KMS-11 (cell line): ENCODE measurements at regions not wholly inside any gene's neighbourhood (a gene's known extent, or its start where the extent isn't known, plus 50 kb on each side); places are given as distances from the start of the nearest gene placed in this dataset.
"Not testable (repeated sequence)": the region's sequence is repeated elsewhere in the genome, so short reads cannot be mapped to it uniquely, and the experiment has no call there.

Experiments
- H2AFZ ChIP-seq: fragments of 200-600 bp; sonication (generic); 2 replicates; pipeline ENCODE4 v1.6.1; 2016; ENCODE audit warnings: antibody characterized with exemption, mixed run types, low read depth
- H3K27ac ChIP-seq: fragments of 200-600 bp; sonication (generic); 2 replicates; pipeline ENCODE4 v1.6.1; 2016; ENCODE audit warnings: mild to moderate bottlenecking, mixed run types
- H3K27me3 ChIP-seq: fragments of 200-600 bp; sonication (generic); 2 replicates; pipeline ENCODE4 v1.6.1; 2017; ENCODE audit warnings: mild to moderate bottlenecking, low read depth, mixed run types, moderate library complexity; ENCODE audit not compliant: insufficient read depth
- H3K36me3 ChIP-seq: fragments of 200-600 bp; sonication (generic); 2 replicates; pipeline ENCODE4 v1.6.1; 2017; ENCODE audit warnings: mild to moderate bottlenecking, mixed run types; ENCODE audit not compliant: insufficient read depth
- H3K4me1 ChIP-seq: fragments of 200-600 bp; sonication (generic); 2 replicates; pipeline ENCODE4 v1.6.1; 2016; ENCODE audit warnings: mild to moderate bottlenecking, low read depth, mixed run types; ENCODE audit not compliant: poor library complexity, severe bottlenecking
- H3K4me2 ChIP-seq: fragments of 200-600 bp; sonication (generic); 2 replicates; pipeline ENCODE4 v1.7.0; 2016; ENCODE audit warnings: mild to moderate bottlenecking, mixed run types
- H3K4me3 ChIP-seq: fragments of 200-600 bp; sonication (generic); IDR thresholded peaks from 2 replicates; pipeline ENCODE4 v1.6.1; 2017; ENCODE audit warnings: low read depth, low read length, mixed read lengths; ENCODE audit not compliant: insufficient read depth
- H3K79me2 ChIP-seq: fragments of 200-600 bp; sonication (generic); 2 replicates; pipeline ENCODE4 v1.6.1; 2016; ENCODE audit warnings: low read depth, mixed run types; ENCODE audit not compliant: insufficient read depth
- H3K9ac ChIP-seq: fragments of 200-600 bp; sonication (generic); 2 replicates; pipeline ENCODE4 v1.6.1; 2016; ENCODE audit warnings: mild to moderate bottlenecking, mixed run types
- H4K20me1 ChIP-seq: fragments of 200-600 bp; sonication (generic); 2 replicates; pipeline ENCODE4 v1.6.1; 2016; ENCODE audit warnings: mild to moderate bottlenecking, mixed run types; ENCODE audit not compliant: insufficient read depth

DNA sequence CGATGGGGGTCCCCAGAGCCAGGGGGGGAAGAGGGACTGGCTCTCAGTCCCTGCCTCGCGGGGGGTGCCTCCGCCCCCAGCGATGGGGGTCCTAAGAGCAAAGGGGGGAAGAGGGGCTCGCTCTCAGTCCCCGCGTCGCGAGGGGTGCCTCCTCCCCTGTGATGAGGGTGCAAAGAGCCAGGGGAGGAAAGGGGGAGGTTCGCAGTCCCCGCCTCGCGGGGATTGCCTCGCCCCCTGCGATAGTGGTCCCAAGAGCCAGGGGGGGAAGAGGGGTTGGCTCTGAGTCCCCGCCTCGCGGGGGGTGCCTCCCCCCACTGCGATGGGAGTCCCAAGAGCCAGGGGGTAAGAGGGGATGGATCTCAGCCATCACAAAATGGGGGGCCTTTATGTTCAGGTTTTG is 168.5 kb downstream of the ATP6V0E2 start:
- not testable (repeated sequence) for H3K4me2 ChIP-seq, H3K36me3 ChIP-seq, H3K27ac ChIP-seq, H3K4me3 ChIP-seq, H4K20me1 ChIP-seq, H3K79me2 ChIP-seq, H3K9ac ChIP-seq, H3K27me3 ChIP-seq, H3K4me1 ChIP-seq, H2AFZ ChIP-seq

DNA sequence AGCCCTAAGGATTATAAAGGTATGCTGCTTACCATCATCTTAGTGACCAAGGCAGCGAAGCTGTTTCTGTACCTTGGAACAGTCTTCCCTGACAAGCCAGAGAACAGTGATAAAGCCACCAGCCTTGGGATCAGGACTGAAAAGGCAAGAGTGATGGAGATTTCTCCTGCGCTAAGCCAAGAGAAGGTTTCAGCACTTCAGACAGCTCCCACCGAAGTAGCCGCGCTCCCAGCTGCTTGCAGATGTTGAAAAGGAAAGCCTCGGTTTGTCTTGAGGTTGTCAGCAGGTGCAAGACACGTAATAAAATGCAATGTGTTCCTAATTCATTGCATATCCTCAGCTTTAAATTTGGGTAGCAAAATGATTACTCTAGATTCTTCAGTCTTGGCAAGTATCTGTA is 171.0 kb downstream of the ATP6V0E2 start:
- H3K36me3 ChIP-seq, H3K79me2 ChIP-seq, H4K20me1 ChIP-seq, H3K4me3 ChIP-seq, H3K4me2 ChIP-seq, H3K9ac ChIP-seq, H3K4me1 ChIP-seq, H2AFZ ChIP-seq, H3K27me3 ChIP-seq, H3K27ac ChIP-seq: not testable (repeated sequence)

DNA sequence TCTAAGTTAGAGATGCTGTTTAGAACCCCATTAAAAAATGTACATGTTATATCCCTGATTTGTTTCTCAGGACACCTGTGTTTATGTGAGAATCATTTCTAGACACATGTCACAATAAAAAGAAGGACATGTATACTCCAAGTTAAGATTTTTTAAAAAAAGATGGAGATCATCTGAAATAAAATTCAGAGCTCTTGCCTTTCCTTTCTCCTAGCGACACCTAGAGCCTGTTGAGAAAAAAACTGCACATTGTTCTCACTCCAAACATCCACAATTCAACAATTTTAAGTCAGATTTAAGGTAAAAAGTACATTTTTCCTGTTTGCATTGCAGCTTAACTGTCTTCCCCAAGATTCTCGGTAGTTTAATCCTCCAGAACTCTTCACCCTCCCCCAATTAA is 171.8 kb downstream of the ATP6V0E2 start:
- not testable (repeated sequence) for H3K4me3 ChIP-seq, H4K20me1 ChIP-seq, H3K9ac ChIP-seq, H2AFZ ChIP-seq, H3K79me2 ChIP-seq, H3K27ac ChIP-seq, H3K4me1 ChIP-seq, H3K27me3 ChIP-seq, H3K4me2 ChIP-seq, H3K36me3 ChIP-seq

DNA sequence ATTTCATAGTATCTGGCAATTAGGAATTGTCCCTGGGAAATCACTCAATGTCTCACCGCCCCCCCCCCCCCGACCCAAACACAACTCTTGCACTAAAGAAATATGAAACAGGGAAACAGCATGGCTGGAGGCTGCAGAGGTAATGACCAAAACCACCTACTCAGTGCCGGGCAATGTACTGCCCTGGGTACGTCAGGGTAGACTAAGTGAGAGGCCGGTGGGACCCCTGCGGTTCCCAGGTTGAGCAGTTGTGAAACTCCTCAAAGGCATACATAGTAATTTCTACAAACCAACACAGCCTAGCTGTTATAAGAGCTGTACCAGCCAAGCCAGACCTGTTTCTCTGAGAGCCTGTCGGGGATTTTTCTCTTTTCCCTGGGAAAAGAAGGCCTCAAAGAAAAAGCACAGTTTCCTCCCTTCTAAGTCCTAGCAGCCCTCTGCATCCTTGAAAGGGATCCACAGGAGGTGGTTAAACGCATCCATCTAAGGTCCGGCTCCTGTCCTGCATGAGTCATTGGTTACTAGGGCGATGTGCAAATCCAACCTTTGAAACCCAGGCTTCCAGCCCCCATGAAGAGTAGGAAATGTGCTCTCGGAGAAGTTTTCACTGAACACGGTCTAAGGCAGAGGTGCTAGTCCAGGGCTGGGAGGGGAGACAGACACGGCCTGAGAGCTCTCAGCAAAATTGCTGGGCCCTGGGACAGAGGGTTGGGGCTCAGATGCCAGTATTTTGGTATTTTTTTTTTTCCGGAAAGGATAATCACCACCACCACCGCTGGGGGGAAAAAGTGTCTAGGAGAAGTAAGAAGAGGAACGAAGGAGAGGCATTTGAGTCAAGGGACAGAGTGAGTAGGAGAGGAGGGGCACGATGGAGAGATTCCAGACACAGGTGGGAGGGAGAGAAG is 172.8 kb downstream of the ATP6V0E2 start:
- not testable (repeated sequence) for H3K4me1 ChIP-seq, H3K27me3 ChIP-seq, H3K36me3 ChIP-seq, H2AFZ ChIP-seq, H3K4me2 ChIP-seq, H3K27ac ChIP-seq, H3K4me3 ChIP-seq, H4K20me1 ChIP-seq, H3K9ac ChIP-seq, H3K79me2 ChIP-seq

DNA sequence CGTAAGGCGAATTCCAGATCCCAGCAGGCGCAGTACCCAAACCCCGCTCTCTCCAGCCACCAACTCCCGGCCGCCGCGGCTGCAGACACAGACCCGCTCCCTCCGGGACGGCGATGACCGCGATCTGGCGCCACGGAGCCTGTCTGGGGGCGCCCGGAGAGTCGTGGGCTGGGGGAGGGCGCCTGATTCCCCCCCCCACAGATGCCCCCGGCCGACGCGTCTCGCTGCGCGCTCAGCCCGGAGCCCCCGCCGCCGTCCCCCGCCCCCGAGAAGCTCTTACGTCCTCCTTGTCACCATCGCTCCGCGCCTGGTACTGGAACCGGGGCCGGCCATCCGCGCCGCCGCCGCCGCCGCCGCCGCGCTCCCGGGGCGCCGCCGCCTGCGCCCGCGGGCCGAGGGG is 173.6 kb downstream of the ATP6V0E2 start:
- H3K79me2 ChIP-seq = not testable (repeated sequence)

DNA sequence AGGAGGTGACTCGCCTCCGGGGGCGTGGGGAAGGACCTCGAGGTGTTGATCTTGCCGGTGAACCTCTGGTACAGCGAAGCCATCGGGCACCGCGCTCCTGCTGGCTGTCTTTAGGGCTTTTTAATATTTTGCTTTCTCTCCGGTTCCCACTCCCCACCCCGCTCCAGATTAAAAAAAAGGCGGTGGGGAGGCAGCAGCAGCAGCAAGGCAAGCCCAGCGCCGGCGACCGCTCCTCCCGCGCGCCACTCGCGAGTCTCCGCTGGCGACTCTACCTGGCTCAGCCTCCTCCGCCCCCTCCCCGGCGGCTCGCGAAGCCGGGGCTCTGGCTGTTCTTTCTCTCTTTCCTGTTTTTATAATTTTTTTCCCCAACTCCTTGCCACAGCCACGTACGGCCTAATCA is 174.0 kb downstream of the ATP6V0E2 start:
- H3K4me2 ChIP-seq, H3K9ac ChIP-seq, H4K20me1 ChIP-seq, H2AFZ ChIP-seq, H3K4me3 ChIP-seq, H3K4me1 ChIP-seq, H3K79me2 ChIP-seq, H3K27ac ChIP-seq, H3K27me3 ChIP-seq, H3K36me3 ChIP-seq: not testable (repeated sequence)

More for the DNA sequence above, 173.6 kb downstream of the ATP6V0E2 start:
- not testable (repeated sequence) for H3K4me2 ChIP-seq, H2AFZ ChIP-seq, H3K4me3 ChIP-seq, H3K4me1 ChIP-seq, H4K20me1 ChIP-seq, H3K36me3 ChIP-seq, H3K27me3 ChIP-seq, H3K9ac ChIP-seq, H3K27ac ChIP-seq

DNA sequence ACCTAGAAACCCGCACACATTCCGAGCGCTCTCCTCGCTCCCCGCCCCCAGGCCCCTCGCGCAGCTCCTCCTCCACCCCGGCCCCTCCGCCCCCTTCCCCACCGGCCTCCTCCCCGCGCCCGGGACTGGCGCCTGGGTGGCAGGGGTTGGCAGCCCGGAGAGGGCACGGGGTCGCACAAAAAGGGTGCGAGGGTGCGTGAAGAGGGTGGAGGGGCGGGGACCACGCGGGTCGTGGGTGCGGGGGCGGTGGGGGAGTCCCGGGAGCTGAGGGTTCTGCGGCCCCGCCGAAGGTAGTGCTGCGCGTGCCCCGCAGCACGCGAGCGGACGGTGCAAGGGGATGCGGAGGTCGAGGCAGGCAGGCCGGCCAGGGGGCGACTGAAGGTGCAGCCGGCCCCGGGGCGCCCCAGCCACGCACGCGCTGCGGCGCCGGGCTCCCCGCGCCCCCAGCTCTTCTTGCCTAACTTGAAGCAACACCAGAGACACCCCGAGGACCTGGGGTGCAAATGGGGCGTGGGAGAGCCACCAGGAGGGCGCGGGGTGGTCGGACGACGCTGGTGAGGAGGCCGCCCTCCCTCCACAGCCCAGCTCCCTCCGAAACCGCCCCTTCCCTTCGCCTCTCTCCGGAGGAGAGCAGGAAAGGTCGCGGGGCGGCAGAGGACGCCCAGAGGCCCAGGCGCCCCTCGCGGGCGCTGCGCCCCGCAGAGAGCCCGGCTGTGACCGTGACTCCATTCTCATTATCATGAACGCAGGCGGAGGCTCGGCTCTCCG is 174.7 kb downstream of the ATP6V0E2 start:
- H3K79me2 ChIP-seq, H3K36me3 ChIP-seq, H2AFZ ChIP-seq, H3K9ac ChIP-seq, H3K4me2 ChIP-seq, H3K4me1 ChIP-seq, H3K4me3 ChIP-seq, H3K27me3 ChIP-seq, H3K27ac ChIP-seq, H4K20me1 ChIP-seq: not testable (repeated sequence)

DNA sequence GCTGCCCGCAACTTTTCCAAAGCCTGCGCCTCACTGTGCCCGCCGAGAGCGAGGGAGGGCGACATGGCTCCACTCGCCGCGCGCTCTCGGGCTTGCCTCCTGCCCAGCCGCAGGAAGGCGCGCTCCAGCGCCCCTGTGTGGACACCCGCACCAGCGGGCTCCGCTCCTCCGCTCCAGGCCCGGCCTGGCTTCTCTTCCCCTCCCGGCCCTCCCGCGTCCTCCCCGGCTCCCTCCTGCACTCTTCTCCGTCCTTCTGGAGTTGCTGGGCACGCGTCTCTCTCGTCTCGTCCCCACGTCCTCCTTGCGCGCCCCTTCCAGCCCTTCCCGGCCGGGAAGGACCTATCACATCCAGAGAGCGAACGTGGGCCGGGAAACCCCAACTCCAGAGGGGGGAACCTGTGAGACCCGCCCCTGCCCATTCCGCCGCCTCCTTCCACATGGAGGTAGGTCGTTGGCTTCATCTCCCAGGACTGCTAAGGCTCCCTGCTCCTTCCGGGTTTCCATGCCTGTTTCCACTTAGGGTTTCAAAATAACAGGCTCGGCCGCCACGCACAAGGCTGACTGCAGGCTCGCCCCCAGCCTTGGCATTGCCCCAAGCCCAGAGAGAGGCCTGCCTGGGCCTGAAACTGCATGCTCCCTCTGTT is 175.4 kb downstream of the ATP6V0E2 start:
- not testable (repeated sequence) for H3K27me3 ChIP-seq, H3K79me2 ChIP-seq, H3K27ac ChIP-seq, H3K4me1 ChIP-seq, H3K4me2 ChIP-seq, H4K20me1 ChIP-seq, H3K4me3 ChIP-seq, H3K9ac ChIP-seq, H3K36me3 ChIP-seq, H2AFZ ChIP-seq

DNA sequence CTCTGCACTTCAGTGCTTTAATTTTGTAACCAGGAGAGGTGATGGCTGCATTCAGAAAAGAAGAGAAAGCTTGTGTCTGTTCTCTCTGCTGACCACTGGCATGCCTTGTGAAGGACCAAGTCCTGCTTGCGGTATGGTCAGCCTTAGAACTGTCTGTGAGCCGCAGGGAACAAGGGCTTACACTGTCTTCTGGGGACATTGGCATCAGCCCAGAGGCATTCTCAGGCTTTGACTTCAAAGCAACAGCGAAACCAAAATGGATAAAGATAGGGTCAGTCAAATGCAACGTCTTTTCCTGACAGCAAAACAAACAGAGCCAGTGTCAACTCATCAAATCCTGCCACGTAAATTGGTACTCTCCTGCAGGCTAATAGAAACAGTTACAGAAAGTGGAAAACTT is 179.6 kb downstream of the ATP6V0E2 start:
- H3K4me2 ChIP-seq, H3K9ac ChIP-seq, H3K36me3 ChIP-seq, H3K4me1 ChIP-seq, H4K20me1 ChIP-seq, H3K4me3 ChIP-seq, H2AFZ ChIP-seq, H3K79me2 ChIP-seq, H3K27me3 ChIP-seq, H3K27ac ChIP-seq: not testable (repeated sequence)

DNA sequence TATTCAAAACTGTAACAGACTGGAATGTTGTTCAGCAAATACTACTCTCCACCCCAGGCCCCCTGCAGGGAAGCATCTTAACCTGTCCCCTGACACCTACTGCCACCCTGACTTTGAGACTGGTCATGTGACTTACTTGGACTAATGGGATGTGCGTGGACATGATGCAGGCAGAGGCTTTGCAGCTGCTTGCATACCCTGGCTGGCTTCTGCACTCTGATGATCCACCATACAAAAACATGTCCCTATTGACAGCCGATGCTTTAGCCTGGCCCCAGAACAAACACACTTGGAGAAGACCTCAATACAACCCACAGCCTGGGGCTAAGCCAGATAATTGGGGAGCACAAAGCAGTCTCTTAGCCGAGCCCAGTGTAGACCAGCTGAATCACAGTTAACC is 180.5 kb downstream of the ATP6V0E2 start:
- H4K20me1 ChIP-seq, H2AFZ ChIP-seq, H3K27ac ChIP-seq, H3K4me2 ChIP-seq, H3K27me3 ChIP-seq, H3K36me3 ChIP-seq, H3K4me3 ChIP-seq, H3K4me1 ChIP-seq, H3K79me2 ChIP-seq, H3K9ac ChIP-seq: not testable (repeated sequence)
